Mesothelial cell of epicardium (in vitro differentiated cells): ENCODE measurements at regions not wholly inside any gene's neighbourhood (a gene's known extent, or its start where the extent isn't known, plus 50 kb on each side); places are given as distances from the start of the nearest gene placed in this dataset.

Experiments used
- DNase-seq, 2 experiments: peaks; one replicate each; pipeline ENCODE4 v3.0.0; 2021; ENCODE audit warnings: low spot score in 2 of 2; ENCODE audit not compliant: unreplicated experiment in 2 of 2
- H3K27ac Mint-ChIP-seq: 2 replicates; pipeline ENCODE4 v1.8.0; 2021; ENCODE audit warnings: mixed read lengths
- H3K27me3 Mint-ChIP-seq: 2 replicates; pipeline ENCODE4 v1.8.0; 2021; ENCODE audit warnings: low read depth, mixed read lengths
- H3K36me3 Mint-ChIP-seq: 2 replicates; pipeline ENCODE4 v1.8.0; 2021; ENCODE audit warnings: mixed read lengths
- H3K4me1 Mint-ChIP-seq: 2 replicates; pipeline ENCODE4 v1.8.0; 2021; ENCODE audit warnings: mixed read lengths
- H3K4me3 Mint-ChIP-seq: 2 replicates; pipeline ENCODE4 v1.8.0; 2021; ENCODE audit warnings: mild to moderate bottlenecking, moderate library complexity, mixed read lengths
- H3K9me3 Mint-ChIP-seq: 2 replicates; pipeline ENCODE4 v1.8.0; 2021; ENCODE audit warnings: mixed read lengths
- TF ChIP-seq, protein P1 (sequence below): fragments of 200-600 bp; sonication (generic); IDR thresholded peaks from one replicate; pipeline ENCODE4 v1.5.0; 2021; ENCODE audit warnings: antibody characterized with exemption; ENCODE audit not compliant: unreplicated experiment

DNA sequence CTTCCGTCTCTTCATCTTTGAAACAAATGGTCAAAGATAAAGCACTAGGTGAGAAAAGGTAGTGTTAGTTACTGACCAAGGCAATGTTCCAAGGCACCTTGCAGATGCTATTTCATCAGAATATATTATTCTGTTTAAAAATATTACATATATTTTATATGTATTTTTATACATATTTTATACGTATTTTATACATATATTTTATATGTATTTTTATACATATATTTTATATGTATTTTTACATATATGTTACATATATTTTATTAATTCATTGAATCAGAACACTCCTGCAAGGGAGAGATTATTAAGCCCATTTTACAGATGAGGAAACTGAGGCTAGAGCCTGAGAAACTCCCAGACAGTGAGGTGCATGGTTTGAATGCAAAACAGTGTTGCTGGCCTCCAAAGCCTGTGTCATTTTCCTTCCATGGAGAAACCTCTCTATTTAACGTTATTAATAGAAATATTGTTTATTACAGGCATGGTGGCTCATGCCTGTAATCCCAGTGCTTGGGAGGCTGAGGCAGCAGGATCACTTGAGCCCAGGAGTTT is 120.6 kb upstream of the CD82 start:
- Mint-ChIP-seq H3K36me3 (no peaks in the 10 kb centered on the region), H3K4me3 (no peak overlapping the region)
- DNase-seq, result no peak

DNA sequence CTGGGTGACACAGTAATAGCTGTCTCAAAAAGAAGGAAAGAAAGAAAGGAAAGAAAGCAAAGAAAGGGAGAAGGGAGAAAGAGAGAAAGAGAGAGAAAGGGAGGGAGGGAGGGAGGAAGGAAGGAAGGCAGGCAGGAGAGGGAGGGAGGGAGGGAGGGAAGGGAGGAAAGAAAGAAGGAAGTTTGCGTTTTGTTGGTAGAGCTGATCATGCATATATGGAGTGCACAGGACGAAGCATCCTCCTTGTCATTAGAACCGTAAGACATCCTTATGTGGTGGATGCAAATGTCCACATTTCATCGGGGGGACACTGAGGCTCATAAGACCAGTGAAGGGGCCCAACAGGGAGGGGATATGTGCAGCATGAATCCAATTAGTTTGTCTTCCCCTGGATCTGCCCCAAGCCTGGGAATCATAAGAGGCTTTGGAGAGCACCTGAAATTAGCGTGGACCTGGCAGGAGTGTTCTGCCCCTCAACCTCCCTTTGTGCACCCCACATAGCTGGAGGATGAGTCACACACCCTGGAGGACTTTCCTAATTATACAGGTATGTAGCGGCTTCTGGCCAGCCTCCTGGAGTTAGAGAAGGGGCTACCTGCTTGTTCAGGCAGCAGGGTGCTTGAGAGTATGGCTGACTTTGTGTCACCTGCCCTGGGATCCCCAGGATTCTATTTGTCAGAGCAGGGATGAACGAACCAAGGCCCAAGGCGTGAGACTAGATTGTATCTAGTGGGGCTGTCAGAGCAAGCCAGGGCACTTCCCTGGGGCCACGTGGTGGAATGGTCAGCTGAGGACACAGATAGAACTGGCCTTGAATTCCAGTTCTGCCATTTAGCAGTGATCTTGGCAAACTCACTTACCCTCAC is 119.7 kb upstream of the CD82 start:
- TF ChIP-seq, protein P1, sequence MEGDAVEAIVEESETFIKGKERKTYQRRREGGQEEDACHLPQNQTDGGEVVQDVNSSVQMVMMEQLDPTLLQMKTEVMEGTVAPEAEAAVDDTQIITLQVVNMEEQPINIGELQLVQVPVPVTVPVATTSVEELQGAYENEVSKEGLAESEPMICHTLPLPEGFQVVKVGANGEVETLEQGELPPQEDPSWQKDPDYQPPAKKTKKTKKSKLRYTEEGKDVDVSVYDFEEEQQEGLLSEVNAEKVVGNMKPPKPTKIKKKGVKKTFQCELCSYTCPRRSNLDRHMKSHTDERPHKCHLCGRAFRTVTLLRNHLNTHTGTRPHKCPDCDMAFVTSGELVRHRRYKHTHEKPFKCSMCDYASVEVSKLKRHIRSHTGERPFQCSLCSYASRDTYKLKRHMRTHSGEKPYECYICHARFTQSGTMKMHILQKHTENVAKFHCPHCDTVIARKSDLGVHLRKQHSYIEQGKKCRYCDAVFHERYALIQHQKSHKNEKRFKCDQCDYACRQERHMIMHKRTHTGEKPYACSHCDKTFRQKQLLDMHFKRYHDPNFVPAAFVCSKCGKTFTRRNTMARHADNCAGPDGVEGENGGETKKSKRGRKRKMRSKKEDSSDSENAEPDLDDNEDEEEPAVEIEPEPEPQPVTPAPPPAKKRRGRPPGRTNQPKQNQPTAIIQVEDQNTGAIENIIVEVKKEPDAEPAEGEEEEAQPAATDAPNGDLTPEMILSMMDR, result no peak
- no peak for DNase-seq
- Mint-ChIP-seq H3K4me3 (no peak overlapping the region), H3K9me3 (peaks cover 17% of the 10 kb centered on the region), H3K4me1 (peaks cover 6% of the 10 kb centered on the region), H3K27me3 (peaks cover 23% of the 10 kb centered on the region), H3K36me3 (no peaks in the 10 kb centered on the region), H3K27ac (no peak overlapping the region)

More for the DNA sequence above, 120.6 kb upstream of the CD82 start:
- Mint-ChIP-seq H3K9me3 (peaks cover 26% of the 10 kb centered on the region), H3K27me3 (peaks cover 32% of the 10 kb centered on the region), H3K27ac (no peak overlapping the region), H3K4me1 (peaks cover 6% of the 10 kb centered on the region)
- TF ChIP-seq, protein P1, result no peak

DNA sequence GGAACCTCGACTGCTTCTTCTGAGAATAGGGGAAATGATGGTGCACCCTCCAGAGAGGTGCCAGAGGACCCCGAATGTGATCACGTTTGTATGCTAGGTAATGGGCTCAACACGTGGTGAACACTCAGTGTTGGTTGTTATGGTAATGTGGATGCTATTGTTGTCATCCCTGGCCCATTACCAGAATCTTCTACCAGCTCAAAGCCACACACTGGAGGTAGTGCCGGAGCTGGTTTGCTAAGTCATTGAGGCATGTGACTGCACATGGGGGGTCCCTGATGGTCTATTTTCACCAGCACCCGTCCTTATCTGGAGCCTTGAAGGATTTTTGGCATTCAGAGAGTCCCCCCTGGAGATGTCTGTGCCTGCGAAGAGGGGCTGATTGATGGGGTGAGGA is 119.1 kb upstream of the CD82 start:
- peaks cover 20% of the 10 kb centered on the region for H3K27me3 Mint-ChIP-seq
- H3K9me3 Mint-ChIP-seq, result peaks cover 12% of the 10 kb centered on the region
- H3K36me3 Mint-ChIP-seq, result no peaks in the 10 kb centered on the region
- H3K4me3 Mint-ChIP-seq, result no peak overlapping the region
- no peak overlapping the region for H3K27ac Mint-ChIP-seq
- peaks cover 6% of the 10 kb centered on the region for H3K4me1 Mint-ChIP-seq
- TF ChIP-seq, protein P1, result no peak
- no peak for DNase-seq

DNA sequence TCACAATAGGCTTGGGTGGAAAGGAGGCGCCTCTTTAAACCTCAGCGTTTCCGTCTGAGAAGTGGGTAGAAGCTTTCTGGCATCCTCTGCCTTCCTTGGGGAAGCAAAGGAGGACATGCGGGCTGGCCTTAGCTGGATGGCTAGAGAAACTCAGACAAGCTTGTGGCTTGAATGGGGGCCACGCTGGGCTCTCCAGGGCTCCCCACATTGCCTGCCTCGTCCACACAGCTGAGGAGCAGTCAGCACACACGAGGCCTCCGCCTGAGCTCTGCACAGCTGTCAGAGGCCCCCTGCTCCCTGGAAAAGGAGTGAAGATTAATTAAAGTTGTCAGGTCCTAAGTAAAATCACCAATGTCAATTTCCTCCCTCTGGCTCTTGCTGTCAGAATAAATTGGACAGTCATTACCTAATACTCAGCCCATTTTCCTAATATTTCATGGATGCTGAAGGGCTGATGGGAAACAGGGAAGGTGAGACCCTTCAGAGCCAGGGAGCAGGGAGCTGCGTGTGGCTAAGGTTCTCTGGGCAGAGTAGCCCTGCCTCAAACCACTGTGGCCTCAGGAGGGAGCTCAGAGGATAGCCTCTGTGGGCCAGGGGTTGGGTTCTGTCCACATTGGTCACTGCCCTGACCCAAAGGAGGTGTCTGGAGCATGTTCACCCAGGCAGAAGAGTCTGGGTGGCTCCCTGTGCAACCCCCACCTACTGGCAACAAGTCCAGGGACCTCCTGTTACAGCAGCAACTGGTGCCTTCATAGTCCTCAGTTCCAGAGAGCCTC is 118.3 kb upstream of the CD82 start:
- Mint-ChIP-seq H3K27ac (no peak overlapping the region), H3K27me3 (peaks cover 24% of the 10 kb centered on the region), H3K9me3 (peaks cover 5% of the 10 kb centered on the region), H3K4me1 (peaks cover 8% of the 10 kb centered on the region), H3K36me3 (no peaks in the 10 kb centered on the region), H3K4me3 (no peak overlapping the region)
- TF ChIP-seq, protein P1, result no peak
- no peak for DNase-seq

DNA sequence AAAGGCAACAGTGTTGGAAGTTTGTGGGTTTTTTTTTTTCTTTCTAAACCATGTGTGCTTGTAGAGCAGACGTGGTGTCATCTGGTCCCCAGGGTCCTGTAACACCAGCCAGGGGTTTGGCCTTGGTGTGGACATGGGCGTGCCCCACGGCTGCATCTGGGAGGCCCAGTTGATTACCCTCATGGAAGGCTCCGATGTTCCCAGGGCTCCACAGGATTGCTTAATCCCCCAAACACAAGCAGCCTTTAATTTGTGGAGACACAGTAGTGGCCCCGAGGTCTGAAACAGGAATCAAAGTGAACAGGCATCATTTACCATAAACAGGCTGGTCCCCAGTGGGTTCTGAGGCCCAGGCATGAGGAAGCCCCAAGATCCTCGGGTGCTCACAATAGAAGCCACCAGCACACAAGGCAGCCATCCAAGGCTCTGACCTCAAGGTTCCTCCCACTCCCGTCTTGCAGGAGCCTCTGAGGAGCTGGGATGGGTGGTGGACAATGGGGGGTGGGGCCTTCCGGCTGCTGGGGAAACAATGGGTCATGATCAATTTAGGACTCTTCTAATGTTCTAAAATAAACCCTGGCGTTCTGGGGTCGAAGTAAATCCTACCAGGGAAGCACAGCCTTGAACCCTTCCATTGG is 115.0 kb upstream of the CD82 start:
- H3K36me3 Mint-ChIP-seq, result no peaks in the 10 kb centered on the region
- H3K27me3 Mint-ChIP-seq, result peaks cover 28% of the 10 kb centered on the region
- no peak for DNase-seq
- H3K27ac Mint-ChIP-seq, result no peak overlapping the region
- H3K9me3 Mint-ChIP-seq, result no peaks in the 10 kb centered on the region
- H3K4me3 Mint-ChIP-seq, result no peak overlapping the region
- TF ChIP-seq, protein P1, result no peak
- H3K4me1 Mint-ChIP-seq, result peaks cover 14% of the 10 kb centered on the region
